GM19438 (cell line): ENCODE measurements at regions not wholly inside any gene's neighbourhood (a gene's known extent, or its start where the extent isn't known, plus 50 kb on each side); places are given as distances from the start of the nearest gene placed in this dataset.

Experiments used
- ATAC-seq: cut with Tn5 transposase; IDR thresholded peaks from one replicate; pipeline ENCODE4 v1.9.1; 2021; ENCODE audit warnings: low read depth; ENCODE audit not compliant: unreplicated experiment

- ATAC-seq: no peak
Observed at GRCh38 chrX:39602195-39602594, 495.6 kb downstream of the BCOR start.

GRCh38 chrX:39603230-39603629 is 494.5 kb downstream of the BCOR start:
- no peak for ATAC-seq

- ATAC-seq: no peak
Observed at GRCh38 chrX:39605183-39605582, 492.6 kb downstream of the BCOR start.

GRCh38 chrX:39605866-39606265 is 491.9 kb downstream of the BCOR start:
- no peak for ATAC-seq

GRCh38 chrX:39609941-39610340 is 487.8 kb downstream of the BCOR start:
- no peak for ATAC-seq

GRCh38 chrX:39611468-39611867 is 486.3 kb downstream of the BCOR start:
- no peak for ATAC-seq

- ATAC-seq: no peak
Observed at GRCh38 chrX:39613482-39613995, 484.2 kb downstream of the BCOR start.

- no peak for ATAC-seq
Observed at GRCh38 chrX:39613997-39614679, 483.6 kb downstream of the BCOR start.

- no peak for ATAC-seq
Observed at GRCh38 chrX:39614680-39614998, 483.1 kb downstream of the BCOR start.

GRCh38 chrX:39616098-39616729 is 481.5 kb downstream of the BCOR start:
- ATAC-seq: no peak

GRCh38 chrX:39616731-39617130 is 481.0 kb downstream of the BCOR start:
- no peak for ATAC-seq

- no peak for ATAC-seq
Observed at GRCh38 chrX:39618178-39618577, 479.6 kb downstream of the BCOR start.

- ATAC-seq: no peak
Observed at GRCh38 chrX:39619182-39620009, 478.4 kb downstream of the BCOR start.

- no peak for ATAC-seq
Observed at GRCh38 chrX:39624166-39624565, 473.6 kb downstream of the BCOR start.

GRCh38 chrX:39625810-39626209 is 471.9 kb downstream of the BCOR start:
- ATAC-seq: no peak

- no peak for ATAC-seq
Observed at GRCh38 chrX:39626749-39627148, 471.0 kb downstream of the BCOR start.

- no peak for ATAC-seq
Observed at GRCh38 chrX:39627257-39627656, 470.5 kb downstream of the BCOR start.

- ATAC-seq: no peak
Observed at GRCh38 chrX:39629001-39629400, 468.8 kb downstream of the BCOR start.

GRCh38 chrX:39630344-39630743 is 467.4 kb downstream of the BCOR start:
- no peak for ATAC-seq

GRCh38 chrX:39631276-39632229 is 466.2 kb downstream of the BCOR start:
- no peak for ATAC-seq
